ENCODE measurements at regions not wholly inside any gene's neighbourhood (a gene's known extent, or its start where the extent isn't known, plus 50 kb on each side); places are given as distances from the start of the nearest gene placed in this dataset.

DNA sequence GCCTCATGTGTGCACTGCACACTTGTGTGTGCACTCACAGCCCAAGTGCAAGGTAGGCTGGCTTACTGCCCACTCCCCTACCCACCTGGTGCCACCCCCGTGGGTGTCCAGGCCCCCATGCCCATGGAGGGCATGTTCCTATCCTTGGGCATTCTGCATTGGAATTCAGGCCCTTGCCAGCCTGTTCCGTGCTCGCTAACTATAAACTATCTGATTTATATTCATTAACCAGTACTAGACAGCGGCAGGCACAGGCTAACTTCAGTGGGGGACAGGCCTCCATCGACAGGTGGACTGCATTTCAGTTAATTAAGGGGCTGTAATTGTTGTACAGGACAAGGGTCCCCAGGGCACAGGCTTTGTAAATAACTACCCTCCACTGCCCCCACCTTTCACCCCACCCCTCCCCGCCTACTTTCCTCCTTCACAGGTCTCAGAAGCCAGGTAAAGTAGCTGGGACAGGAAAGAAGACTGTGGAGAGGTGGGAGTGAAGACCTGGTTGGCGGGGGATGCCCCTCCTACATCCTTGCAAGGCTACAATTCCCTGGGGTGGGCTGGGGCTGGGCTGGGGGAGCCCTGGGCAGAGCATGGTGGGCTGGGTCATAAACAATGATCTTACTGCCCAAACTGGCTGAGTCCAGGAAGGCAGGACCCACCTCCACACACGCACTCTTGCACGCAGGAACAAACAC, 119.0 kb upstream of the LHX1 start:
- no peak for DNase-seq

DNA sequence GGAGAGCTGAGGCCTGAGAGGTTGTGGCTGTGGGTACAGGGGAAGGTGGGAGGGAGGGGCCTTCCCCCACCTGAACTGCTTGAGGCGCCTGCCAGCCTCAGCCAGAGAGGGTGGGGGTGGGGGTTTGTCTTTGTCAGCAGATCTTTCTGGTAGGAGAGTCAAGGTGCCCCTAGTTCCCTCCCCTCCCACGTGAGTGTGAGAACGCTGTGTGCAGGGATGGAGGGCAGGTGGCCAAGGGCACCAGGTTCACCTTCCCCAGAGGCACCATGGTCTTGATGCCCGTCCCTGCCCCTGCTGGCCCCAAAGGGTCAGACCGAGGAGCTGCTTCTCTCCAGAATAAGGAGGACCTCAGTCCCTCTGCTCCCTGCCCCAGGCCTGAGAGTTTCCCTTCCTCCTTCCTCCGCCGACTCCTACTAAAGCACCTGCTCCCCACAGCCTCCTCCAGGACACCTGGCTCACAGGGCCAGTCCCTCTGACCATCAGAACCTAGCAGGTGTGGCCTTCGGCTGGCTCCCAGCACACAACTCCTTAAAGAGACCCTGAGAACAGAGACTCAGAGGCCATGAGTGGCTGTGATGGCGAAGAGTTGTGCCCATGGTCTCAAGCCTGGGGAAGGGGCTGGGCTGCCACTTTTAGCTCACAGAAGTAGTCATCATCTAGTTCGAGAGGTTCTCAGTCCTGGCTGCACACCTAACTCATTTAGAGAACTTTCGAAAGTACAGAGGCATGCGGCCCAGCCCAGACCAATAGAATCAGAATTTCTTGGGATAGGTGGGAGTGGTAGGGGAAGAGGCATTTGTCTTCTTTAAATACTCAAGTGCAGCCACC, 113.2 kb upstream of the LHX1 start:
- no peak for DNase-seq

GRCh38 chr17:36824678-36825101, 112.6 kb upstream of the LHX1 start:
- no peak for DNase-seq

- no peak for DNase-seq
These were observed 112.2 kb upstream of the LHX1 start for GRCh38 chr17:36825113-36825512.

DNA sequence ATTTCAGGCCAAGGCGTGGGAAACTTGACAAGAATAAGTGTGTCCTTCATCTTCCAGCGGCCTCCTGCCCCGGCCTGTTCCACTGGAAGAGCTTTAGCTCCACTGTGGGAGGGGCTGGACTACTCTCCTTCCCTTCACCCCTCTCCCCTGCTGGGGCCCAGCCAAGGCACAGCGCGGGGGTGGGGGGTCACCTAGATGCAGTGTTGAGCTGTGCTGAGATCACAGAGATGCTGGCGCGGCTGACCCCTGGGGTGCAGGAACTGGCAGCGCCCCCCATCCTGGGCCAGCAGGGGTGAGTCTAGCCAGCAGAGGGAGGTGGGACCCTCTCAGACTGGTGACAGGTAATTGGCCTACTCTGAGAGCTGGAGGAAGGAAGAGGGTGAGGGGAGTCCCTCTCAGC, 111.8 kb upstream of the LHX1 start:
- no peak for DNase-seq

DNA sequence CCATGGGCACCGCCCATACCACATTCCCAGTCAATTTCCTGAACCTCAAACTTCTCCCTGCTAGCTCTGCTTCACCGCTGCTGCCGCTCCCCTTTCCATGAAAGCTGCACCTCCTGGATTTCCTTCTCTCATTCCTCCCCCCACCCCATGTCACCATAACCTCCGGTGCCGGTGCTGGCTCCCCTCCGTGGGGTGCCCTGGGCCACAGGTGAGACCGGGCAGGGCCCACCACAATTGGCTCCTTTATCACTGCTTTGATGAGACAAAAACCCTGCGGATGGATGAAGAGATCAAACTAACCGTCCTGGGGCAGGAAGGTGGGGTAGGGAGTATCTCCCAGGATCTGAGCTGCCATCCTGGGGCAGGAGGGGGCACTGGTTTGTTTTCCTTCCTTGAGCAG, 111.3 kb upstream of the LHX1 start:
- no peak for DNase-seq

GRCh38 chr17:36827081-36827480, 110.2 kb upstream of the LHX1 start:
- no peak for DNase-seq

GRCh38 chr17:36829676-36830075, 107.6 kb upstream of the LHX1 start:
- DNase-seq = no peak

- DNase-seq = no peak
These were observed 104.0 kb upstream of the LHX1 start for GRCh38 chr17:36833279-36833678.

DNA sequence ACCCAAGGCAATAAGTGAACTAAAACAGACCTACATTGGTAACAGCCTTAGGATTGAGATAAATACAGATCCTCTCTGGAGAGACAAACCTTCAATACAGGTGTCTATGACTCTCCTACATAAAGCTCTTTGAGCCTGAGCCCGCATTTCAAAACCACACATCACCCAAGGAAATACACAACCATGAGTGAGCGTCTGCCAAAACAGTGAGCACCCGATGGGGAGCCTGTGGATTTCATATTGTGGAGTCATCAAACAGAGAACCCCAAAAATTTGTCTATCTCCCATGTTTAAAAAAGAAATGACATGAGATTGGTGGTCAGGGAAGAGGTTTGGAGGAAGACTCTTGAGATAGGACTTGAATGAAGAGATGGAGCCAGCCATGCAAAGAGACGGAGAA, 102.2 kb upstream of the LHX1 start:
- DNase-seq = no peak

DNA sequence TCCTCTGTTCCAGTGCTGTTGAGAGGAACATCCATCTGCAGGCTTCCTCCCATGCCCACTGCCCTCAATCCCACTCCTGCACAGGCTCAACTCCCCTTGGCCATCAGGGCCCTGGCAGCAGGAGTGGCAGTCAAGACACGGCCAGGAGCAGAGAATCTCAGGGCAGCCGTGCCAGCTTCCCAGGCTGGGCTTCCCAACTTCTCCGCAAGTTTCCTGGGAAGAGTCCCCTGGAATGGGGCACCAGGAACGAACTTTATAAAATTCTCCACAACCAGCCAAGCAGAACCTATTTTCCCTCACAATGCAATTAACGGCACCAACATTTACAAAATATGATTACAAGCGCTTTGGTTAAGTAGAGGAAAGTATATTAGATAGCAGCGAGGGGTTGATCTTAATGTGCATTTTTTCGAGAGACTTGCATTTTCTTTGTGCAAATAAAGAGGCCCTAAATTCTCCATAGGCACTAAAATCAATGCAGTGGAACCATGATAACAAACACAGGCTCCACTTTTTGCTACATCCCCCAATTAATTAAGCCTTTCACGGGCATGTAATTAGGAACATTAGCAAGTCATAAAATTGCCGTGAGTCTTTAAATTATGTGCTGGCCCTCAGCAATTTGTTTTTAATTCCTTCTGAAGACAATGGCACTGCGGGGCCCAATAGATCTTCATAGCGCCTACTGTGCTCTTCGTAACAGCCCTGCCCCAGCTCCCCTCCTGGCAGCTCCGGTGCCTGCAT, 99.9 kb upstream of the LHX1 start:
- DNase-seq = peak; percentile 65

DNA sequence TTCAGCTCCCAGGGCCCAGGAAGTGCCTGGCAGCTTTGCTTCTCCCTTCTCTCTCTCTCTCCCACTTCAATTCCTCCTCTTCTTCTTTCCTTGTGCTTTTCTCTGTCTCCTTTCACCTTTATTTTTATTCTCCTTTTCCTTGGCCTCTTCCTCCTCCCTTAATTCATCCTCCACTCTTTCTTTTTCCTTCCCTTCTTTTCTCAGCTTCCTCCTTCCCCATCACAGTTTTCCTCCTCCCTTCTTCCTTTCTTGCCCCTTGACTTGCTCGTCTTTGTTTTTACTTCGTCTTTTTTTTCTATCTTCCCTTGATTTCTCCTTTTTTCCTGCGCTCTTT, 99.4 kb upstream of the LHX1 start:
- DNase-seq = no peak

DNA sequence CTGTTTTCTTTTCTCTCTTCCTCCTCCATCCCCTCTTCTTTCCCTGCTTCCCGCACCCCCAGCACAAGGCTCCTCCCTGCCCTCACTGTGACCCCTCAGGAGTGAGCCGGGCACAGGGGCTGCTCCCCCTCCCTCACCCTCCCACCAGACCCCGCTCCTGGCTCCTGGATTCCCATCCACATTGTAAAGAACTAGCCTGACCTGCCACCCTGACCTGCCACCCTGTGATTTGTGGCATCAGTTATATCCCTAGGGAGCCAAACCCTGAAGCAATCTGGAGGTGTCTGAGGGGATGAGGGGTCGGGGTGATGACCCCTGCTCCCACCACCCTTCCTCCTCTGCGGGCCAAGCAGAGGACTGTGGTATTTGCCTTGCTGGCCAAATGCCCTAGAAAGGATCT, 98.0 kb upstream of the LHX1 start:
- no peak for DNase-seq

- no peak for DNase-seq
These were observed 96.5 kb upstream of the LHX1 start for GRCh38 chr17:36840796-36841195.

DNA sequence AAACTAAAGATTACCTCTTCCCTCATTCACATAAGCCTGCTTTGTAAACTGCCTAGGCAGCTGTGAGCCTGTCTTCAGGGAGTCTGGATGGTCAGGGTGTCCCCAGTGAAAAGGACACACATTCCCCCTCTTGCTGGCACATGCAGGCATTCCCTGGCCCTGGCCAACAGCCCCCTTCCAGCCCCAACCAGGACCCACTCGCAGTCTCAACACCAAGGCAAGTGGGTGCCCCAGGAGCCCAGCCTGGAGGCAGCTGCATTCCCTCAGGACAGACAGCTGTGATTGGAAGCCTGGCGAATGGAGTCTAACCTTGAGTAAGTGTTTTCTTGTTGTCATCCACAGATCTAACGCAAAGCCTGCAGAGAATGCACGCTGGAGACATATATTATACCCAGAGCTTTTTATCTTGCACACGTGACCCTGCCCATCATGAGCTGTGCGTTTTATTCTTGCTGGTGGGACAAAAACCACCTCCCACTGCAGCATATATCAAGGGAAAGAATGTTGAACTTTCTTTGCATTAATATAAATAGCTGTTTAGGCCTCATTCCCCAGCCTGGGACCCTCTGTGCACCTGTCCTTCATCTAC, 95.0 kb upstream of the LHX1 start:
- no peak for DNase-seq

GRCh38 chr17:36842963-36843558, 94.2 kb upstream of the LHX1 start:
- DNase-seq = no peak

DNA sequence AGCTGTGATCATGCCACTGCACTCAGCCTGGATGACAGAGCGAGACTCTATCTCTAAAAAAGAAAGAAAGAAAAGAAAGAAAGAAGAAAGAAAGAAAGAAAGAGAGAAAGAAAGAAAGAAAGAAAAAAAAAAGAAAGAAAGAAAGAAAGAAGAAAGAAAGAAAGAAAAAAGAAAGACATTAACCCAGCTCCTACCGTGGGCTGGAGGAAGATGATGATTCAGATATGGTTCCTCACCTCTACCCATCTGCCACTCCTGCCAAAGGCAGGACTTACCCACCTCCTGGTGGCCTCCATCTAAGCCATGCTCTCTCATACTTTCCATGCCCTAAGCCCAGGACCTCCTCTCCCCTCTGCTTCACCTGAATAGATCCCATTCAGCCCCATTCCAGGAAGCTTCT, 93.3 kb upstream of the LHX1 start:
- no peak for DNase-seq

GRCh38 chr17:36844601-36845000, 92.7 kb upstream of the LHX1 start:
- DNase-seq = no peak

GRCh38 chr17:36845916-36846315, 91.4 kb upstream of the LHX1 start:
- no peak for DNase-seq

GRCh38 chr17:36846410-36847292, 90.6 kb upstream of the LHX1 start:
- no peak for DNase-seq

- DNase-seq = no peak
These were observed 89.0 kb upstream of the LHX1 start for GRCh38 chr17:36848008-36848902.

Data from NCI-H1436 (cell line).